GM19455 (cell line): ENCODE measurements at regions not wholly inside any gene's neighbourhood (a gene's known extent, or its start where the extent isn't known, plus 50 kb on each side); places are given as distances from the start of the nearest gene placed in this dataset.
"Not testable (repeated sequence)": the region's sequence is repeated elsewhere in the genome, so short reads cannot be mapped to it uniquely, and the experiment has no call there.

Experiments used
- ATAC-seq: cut with Tn5 transposase; IDR thresholded peaks from one replicate; pipeline ENCODE4 v1.9.1; 2021; ENCODE audit not compliant: unreplicated experiment

GRCh38 chr11:103584021-103584420, 452.4 kb upstream of the DDI1 start:
- ATAC-seq: no peak

- ATAC-seq: no peak
Observed at GRCh38 chr11:103584720-103585119, 451.7 kb upstream of the DDI1 start.

- no peak for ATAC-seq
Observed at GRCh38 chr11:103585401-103585800, 451.0 kb upstream of the DDI1 start.

GRCh38 chr11:103585911-103586310, 450.5 kb upstream of the DDI1 start:
- no peak for ATAC-seq

- ATAC-seq: no peak
Observed at GRCh38 chr11:103586756-103587155, 449.7 kb upstream of the DDI1 start.

GRCh38 chr11:103587901-103588788, 448.3 kb upstream of the DDI1 start:
- no peak for ATAC-seq

GRCh38 chr11:103591554-103591953, 444.9 kb upstream of the DDI1 start:
- ATAC-seq: no peak

GRCh38 chr11:103594283-103594682, 442.2 kb upstream of the DDI1 start:
- no peak for ATAC-seq

GRCh38 chr11:103596315-103596714, 440.1 kb upstream of the DDI1 start:
- ATAC-seq: no peak

- ATAC-seq: peak; percentile 99
Observed at GRCh38 chr11:103601225-103601846, 435.1 kb upstream of the DDI1 start.

GRCh38 chr11:103602840-103603239, 433.6 kb upstream of the DDI1 start:
- no peak for ATAC-seq

GRCh38 chr11:103604310-103604709, 432.1 kb upstream of the DDI1 start:
- ATAC-seq: no peak

GRCh38 chr11:103608566-103608965, 427.9 kb upstream of the DDI1 start:
- no peak for ATAC-seq

- no peak for ATAC-seq
Observed at GRCh38 chr11:103609117-103610066, 427.0 kb upstream of the DDI1 start.

GRCh38 chr11:103610435-103610834, 426.0 kb upstream of the DDI1 start:
- ATAC-seq: no peak

GRCh38 chr11:103611526-103612260, 424.7 kb upstream of the DDI1 start:
- ATAC-seq: not testable (repeated sequence)

GRCh38 chr11:103612451-103612850, 424.0 kb upstream of the DDI1 start:
- ATAC-seq: not testable (repeated sequence)

GRCh38 chr11:103616586-103616985, 419.9 kb upstream of the DDI1 start:
- not testable (repeated sequence) for ATAC-seq

GRCh38 chr11:103618528-103618927, 417.9 kb upstream of the DDI1 start:
- ATAC-seq: no peak

- no peak for ATAC-seq
Observed at GRCh38 chr11:103619480-103619879, 417.0 kb upstream of the DDI1 start.

- ATAC-seq: no peak
Observed at GRCh38 chr11:103619938-103620337, 416.5 kb upstream of the DDI1 start.
